ENCODE measurements at regions not wholly inside any gene's neighbourhood (a gene's known extent, or its start where the extent isn't known, plus 50 kb on each side); places are given as distances from the start of the nearest gene placed in this dataset.

- DNase-seq (ENCODE audit: low read depth, low spot score) (no peak), FAIRE-seq (no peak), ATAC-seq (no peak)
- Histone ChIP-seq H3K27me3 (replicated peaks in 1 of 2; ENCODE audit: control insufficient read depth in 2 of 2, insufficient read depth in 2 of 2, low read length in 1 of 2) (no peaks in the 10 kb centered on the region), H3K9ac (ENCODE audit: control insufficient read depth, insufficient read depth, low read length) (no peak overlapping the region), H3K4me2 (ENCODE audit: control insufficient read depth, insufficient read depth) (no peak overlapping the region), H3K79me2 (ENCODE audit: control insufficient read depth, insufficient read depth, low read length) (no peaks in the 10 kb centered on the region), H3K36me3 (ENCODE audit: control insufficient read depth in 2 of 2, insufficient read depth in 2 of 2, low read length in 1 of 2) (no peaks in the 10 kb centered on the region), H4K20me1 (ENCODE audit: control insufficient read depth, insufficient read depth) (no peaks in the 10 kb centered on the region), H3K9me3 (replicated peaks; ENCODE audit: control insufficient read depth, insufficient read depth, low read length) (no peaks in the 10 kb centered on the region), H3K4me1 (ENCODE audit: control insufficient read depth, insufficient read depth, low read length) (no peaks in the 10 kb centered on the region), H2AFZ (ENCODE audit: control insufficient read depth, low read depth, low read length) (no peak overlapping the region), H3K4me3 (no peak overlapping the region), H3K27ac (ENCODE audit: control insufficient read depth, insufficient read depth) (no peak overlapping the region)
- WGBS (ENCODE audit: insufficient coverage, insufficient replicate concordance, low lambda C conversion rate, missing lambda C conversion rate) = 61% methylated on average over 3 of the region's 4 CpGs
- RAD21 ChIA-PET (ENCODE audit: unreplicated experiment) = no interaction called here
- in situ Hi-C loops (cut with MboI) = no loop called here
- CTCF ChIA-PET = interaction anchor here (0.6 kb wide), 1 partner anchor 806 kb away, joined by 3 read pairs; no protein-coding TSS in a partner anchor
- BruUV-seq (replicated peaks) = no TSS peak
- intact Hi-C loops (cut with micrococcal nuclease; ENCODE audit: unreplicated experiment) = no loop called here
- SMC1A ChIA-PET (ENCODE audit: uncharacterized antibody, unreplicated experiment) = no interaction called here
- POLR2A ChIA-PET = no interaction called here
- TF ChIP-seq NFYA (IDR thresholded peaks at IDR 0.05; ENCODE audit: borderline replicate concordance, low read depth, low read length) (no peak), CBX5 (IDR thresholded peaks at IDR 0.05; ENCODE audit: low read depth) (no peak), ZNF622 (IDR thresholded peaks at IDR 0.05) (no peak), NBN (IDR thresholded peaks at IDR 0.05) (no peak), PAX5 (IDR thresholded peaks at IDR 0.05; ENCODE audit: borderline replicate concordance, low read depth, low read length) (no peak), DPF2 (IDR thresholded peaks at IDR 0.05) (no peak), SPI1 (IDR thresholded peaks at IDR 0.05; ENCODE audit: borderline replicate concordance, insufficient read depth, low read depth, low read length) (no peak), HCFC1 (IDR thresholded peaks at IDR 0.05; ENCODE audit: low read length) (no peak), TBL1XR1 (IDR thresholded peaks at IDR 0.05; ENCODE audit: low read depth, low read length) (no peak), IKZF1 (conservative IDR thresholded peaks at IDR 0.05) (no peak), ZNF207 (IDR thresholded peaks at IDR 0.05; ENCODE audit: borderline replicate concordance) (no peak), ETV6 (conservative IDR thresholded peaks at IDR 0.05 in 1 of 2, IDR thresholded peaks at IDR 0.05 in 1 of 2; ENCODE audit: borderline replicate concordance in 1 of 2, low read depth in 1 of 2) (no peak)
These were observed 1095.2 kb upstream of the EDIL3 start for GRCh38 chr5:85479849-85480248.
